ENCODE measurements at regions not wholly inside any gene's neighbourhood (a gene's known extent, or its start where the extent isn't known, plus 50 kb on each side); places are given as distances from the start of the nearest gene placed in this dataset.
"Not testable (repeated sequence)": the region's sequence is repeated elsewhere in the genome, so short reads cannot be mapped to it uniquely, and the experiment has no call there.

DNA sequence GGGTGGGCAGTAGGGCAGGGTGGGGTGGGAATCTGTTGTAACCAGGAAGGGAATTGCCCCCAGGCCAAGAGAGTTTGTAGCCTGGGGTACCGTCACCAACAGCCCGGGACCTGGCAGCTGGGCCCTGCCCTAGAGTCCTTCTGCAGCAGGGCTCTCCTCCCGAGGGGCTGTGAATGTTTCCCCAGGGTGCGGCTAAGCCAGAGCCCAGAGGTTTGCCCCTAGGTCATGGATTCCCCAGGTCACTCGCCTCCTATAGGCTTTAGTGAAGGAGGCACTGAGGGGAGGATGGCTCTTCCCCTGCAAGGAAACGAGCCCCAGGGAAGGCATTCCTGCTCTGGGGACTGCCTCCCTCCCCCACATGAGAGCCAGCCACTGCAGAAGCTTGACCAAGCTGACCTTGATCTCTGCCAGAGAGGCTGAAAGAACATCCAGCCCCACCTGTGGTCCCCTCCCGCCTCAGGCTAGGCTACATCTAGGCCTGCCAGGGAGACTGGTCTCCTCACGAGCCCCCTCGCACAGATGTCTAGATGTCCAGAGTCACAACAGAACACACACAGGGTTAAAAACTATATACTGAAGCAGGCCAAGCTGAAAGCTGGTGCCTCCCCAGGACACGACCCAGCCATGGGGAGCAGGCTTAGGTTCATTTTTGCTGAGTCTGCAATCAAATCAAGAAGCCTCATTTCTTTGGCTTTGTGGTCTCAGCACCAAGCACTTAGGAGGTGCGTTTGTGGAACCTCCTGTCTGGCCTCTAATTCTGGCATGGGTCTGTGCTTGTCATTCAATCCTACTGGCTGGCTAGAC is 69.1 kb upstream of the TAMM41 start:
- DNase-seq (ENCODE audit: low read depth) = no peak
- in situ Hi-C loops (cut with HindIII; ENCODE audit: low pct_unique_long_range_greater_than_20kb, low sequenced_read_pairs) = no loop called here

DNA sequence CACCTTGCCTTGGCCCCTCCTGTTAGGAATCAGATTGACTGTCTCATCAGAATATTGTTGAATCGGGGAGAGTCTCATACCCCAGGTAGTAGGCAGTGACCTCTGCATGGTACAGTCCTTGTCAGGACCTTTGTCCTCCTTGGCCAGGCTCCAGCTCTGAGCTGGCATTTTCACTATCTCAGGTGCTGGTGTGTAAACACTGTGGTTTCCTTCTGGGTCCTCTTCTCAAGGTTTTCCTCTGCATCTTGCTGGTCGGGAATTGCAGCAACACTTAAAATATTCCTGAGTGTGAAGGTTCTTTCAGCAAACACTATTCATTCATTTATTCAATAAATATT is 69.7 kb upstream of the TAMM41 start:
- in situ Hi-C loops (cut with HindIII; ENCODE audit: low pct_unique_long_range_greater_than_20kb, low sequenced_read_pairs); DNase-seq (ENCODE audit: low read depth): not testable (repeated sequence)

DNA sequence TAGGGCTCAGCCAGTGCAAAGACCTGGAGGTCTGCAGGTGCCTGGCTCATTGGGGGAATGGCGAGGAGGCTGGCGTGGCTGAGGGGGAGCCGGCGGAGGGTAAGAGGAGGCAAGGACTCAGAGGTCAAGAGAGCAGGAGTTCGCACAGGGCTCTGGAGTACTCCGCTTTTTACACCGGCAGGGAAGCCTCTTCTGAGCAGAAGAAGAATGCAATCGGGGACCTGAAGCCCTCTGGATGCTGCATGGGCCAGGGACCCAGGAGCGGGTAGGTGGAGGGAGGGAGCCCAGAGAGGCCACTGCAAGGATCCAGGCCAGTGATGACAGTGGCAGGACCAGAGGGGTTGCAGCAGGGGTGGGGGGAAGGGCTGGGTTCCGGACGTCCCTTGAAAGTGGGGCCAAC is 70.4 kb upstream of the TAMM41 start:
- in situ Hi-C loops (cut with HindIII; ENCODE audit: low pct_unique_long_range_greater_than_20kb, low sequenced_read_pairs) = no loop called here
- DNase-seq (ENCODE audit: low read depth) = no peak

DNA sequence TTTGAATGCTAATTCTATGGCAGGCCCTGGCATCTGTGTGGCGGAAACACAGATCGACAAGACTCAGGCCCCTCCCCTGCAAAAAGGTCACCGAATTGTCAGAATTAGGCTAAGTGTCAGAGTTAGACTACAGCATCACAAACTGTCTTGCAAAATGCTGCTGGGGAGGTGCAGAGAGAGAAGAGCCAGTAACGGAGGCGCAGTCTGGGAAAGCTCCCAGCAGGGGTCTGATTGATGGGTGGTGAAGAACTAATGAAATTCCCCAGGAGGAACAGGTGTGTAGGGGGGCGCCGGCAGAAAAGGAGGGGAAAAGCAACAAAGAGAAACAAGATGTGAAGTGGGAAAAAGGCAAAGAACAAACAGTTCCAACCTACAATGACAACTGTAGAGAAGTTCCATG is 72.7 kb upstream of the TAMM41 start:
- in situ Hi-C loops (cut with HindIII; ENCODE audit: low pct_unique_long_range_greater_than_20kb, low sequenced_read_pairs) = no loop called here
- no peak for DNase-seq (ENCODE audit: low read depth)

DNA sequence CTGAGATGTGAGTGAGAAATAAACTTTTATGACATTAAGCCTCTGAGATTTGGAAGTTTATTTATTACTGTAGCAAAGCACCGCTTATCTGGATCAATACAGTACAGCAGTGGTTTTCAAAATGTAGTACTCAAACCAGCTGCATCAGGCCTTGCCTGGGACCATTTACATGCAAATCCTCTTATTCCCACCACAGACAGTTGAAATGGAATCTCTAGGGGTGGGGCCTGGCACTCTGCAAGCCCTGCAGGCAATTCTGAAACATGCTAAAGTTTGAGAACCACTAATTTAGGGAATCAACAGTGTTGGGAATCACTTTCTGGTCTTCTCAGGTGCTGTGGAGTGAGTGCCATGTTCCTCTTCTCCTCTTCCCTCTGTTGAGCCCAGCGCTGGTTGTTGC is 77.8 kb upstream of the TAMM41 start:
- in situ Hi-C loops (cut with HindIII; ENCODE audit: low pct_unique_long_range_greater_than_20kb, low sequenced_read_pairs) = no loop called here
- no peak for DNase-seq (ENCODE audit: low read depth)

DNA sequence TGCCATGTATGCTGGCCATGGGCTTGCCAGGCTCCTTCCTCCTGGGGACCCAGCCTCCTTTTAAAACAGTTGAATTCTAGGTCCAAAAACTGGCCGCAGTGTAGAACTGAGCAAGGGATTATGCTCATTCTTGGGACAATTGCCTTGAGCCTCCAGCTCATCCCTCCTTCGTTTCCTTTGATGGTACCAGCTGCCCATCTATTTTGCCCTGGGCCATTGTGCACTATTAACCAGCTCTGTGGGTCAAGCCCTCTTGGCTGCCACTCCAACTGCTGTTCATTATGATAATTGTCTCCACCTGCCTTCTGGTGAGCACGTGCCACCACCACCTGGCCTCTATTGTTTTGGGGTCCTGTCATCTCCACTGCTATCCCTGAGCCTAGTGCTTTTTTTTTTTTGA is 75.8 kb upstream of the SYN2 start:
- in situ Hi-C loops (cut with HindIII; ENCODE audit: low pct_unique_long_range_greater_than_20kb, low sequenced_read_pairs) = no loop called here
- no peak for DNase-seq (ENCODE audit: low read depth)

DNA sequence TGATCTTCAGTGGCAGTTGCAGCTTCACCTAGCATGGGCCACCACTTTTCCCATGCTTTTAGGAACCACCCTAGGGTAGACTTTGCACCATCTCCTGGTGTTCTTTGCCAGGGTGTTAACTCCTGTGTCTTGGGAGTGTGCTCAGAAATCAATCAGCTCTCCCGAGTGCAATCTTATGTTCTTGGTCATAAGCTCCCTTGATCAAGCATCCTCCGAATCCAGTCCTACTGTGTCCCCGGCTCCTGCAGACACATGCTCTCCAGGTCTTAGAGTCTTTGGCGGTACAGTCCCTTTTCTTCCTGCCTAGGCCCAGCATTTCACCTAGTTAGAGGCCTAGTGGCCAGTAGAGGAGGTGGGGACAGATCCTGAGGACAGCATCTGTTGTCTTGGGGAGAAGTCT is 74.7 kb upstream of the SYN2 start:
- DNase-seq (ENCODE audit: low read depth) = no peak
- in situ Hi-C loops (cut with HindIII; ENCODE audit: low pct_unique_long_range_greater_than_20kb, low sequenced_read_pairs) = no loop called here

DNA sequence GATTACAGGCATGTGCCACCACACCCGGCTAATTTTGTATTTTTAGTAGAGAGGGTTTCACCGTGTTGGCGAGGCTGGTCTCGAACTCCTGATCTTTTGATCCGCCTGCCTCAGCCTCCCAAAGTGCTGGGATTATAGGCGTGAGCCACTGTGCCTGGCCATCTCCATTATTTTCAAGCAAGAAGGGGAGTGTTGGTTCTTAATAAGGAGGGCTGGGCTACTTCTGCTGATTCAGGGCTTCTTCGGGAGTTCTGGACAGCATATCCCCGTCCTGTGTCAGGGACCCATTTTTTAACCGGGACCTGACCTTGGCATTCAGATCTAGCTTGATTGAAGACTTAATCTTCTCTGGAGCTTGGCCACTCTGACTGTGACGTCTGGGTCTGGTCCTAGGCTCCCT is 74.1 kb upstream of the SYN2 start:
- in situ Hi-C loops (cut with HindIII; ENCODE audit: low pct_unique_long_range_greater_than_20kb, low sequenced_read_pairs) = no loop called here
- DNase-seq (ENCODE audit: low read depth) = no peak

DNA sequence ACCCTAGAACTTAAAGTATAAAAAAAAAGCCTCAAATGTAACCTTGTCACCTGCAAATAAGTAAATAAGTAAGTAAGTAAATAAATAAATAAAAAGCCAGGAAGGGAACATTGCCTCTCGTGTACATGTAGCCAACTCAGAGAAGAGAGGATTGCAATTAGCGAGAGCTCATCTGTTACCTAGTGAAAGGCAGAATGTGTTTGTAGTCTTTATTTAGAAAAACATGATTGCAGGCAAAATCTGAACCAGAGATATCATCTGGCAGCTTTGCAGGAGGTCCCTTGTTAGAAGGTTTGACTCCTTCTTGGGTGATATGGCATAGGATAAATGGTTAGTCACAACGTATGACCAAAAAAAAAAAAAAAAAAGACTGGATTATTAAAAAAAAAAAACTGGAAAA is 71.6 kb upstream of the SYN2 start:
- in situ Hi-C loops (cut with HindIII; ENCODE audit: low pct_unique_long_range_greater_than_20kb, low sequenced_read_pairs) = no loop called here
- DNase-seq (ENCODE audit: low read depth) = no peak

DNA sequence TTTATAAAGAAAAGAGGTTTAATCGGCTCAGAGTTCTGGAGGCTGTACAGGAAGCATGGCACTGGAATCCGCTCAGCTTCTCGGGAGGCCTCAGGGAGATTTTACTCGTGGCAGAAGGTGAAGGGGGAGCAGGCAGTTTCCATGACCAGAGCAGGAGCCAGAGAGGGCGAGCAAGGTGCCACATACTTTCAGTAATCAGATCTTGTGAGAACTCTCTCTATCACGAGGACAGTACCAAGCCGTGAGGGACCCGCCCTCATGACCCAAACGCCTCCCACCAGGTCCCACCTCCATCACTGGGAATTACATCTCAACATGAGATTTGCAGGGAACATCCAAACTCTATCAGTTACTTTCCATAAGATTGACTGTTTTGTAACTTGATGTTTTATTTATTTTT is 70.7 kb upstream of the SYN2 start:
- no peak for DNase-seq (ENCODE audit: low read depth)
- in situ Hi-C loops (cut with HindIII; ENCODE audit: low pct_unique_long_range_greater_than_20kb, low sequenced_read_pairs) = no loop called here

DNA sequence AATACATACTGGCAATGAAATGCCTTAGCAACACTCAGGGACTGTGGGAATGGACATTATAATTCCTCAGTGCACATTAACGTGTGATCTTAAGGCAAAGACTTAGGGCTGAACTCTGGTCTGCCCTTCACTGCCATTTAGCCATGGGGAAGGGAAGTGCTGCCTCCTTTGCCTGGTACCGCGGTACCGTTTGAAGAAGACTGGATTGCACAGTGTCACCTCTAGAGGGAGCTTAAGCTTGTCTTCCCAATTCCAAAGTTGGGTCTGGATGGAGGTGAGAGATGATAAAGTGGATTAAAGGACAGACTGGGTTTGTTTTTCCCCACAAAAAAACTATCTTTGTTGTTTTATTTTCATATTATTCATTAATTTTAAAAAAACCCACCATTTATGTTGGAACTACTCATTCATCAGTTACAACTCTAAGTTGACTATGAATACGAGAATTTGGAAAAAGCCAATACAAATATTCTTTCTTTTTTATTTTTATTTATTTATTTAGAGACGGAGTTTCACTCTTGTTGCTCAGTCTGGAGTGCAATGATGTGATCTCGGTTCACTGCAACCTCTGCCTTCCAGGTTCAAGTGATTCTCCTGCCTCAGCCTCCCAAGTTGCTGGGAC is 60.0 kb upstream of the SYN2 start:
- DNase-seq (ENCODE audit: low read depth) = peak; percentile 8
- in situ Hi-C loops (cut with HindIII; ENCODE audit: low pct_unique_long_range_greater_than_20kb, low sequenced_read_pairs) = no loop called here

DNA sequence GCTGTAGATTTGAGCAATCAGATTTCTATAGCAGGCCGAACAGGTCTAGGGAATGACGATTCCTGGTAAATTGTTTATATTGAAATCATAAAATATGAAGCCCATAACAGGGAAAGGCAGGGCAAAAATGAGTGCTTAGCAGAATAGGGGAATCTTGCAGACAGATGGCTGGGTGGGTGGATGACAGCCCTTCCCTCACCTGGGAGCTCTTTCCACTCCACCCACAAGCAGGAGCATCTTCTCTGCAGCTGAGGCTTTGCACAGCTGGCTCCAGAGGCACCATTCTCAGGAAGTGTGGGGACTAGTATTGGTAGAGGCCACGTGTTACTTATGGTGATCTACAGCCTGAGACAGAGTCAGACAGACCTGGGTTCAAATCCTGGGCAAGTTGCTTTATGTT is 55.9 kb upstream of the SYN2 start:
- in situ Hi-C loops (cut with HindIII; ENCODE audit: low pct_unique_long_range_greater_than_20kb, low sequenced_read_pairs) = no loop called here
- no peak for DNase-seq (ENCODE audit: low read depth)

DNA sequence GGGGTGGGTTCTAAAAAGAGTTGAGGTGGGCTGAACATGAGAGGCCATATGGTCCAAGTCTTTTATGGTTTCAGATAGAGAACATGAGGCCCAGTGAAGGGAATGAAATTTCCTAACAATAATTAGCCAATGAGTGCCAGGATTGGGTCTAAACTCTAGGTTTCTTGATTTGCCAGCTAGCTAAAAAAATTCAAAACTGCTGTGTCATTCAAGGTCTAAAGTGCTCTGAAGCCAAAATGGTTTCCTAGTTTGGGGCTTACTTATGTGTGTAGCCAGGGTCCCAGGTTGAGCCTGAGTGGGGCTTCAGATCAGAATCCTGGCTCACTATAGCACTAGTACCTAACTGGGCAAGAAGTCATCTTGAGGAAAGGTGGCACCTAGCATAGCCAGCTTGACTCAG is 55.3 kb upstream of the SYN2 start:
- in situ Hi-C loops (cut with HindIII; ENCODE audit: low pct_unique_long_range_greater_than_20kb, low sequenced_read_pairs) = no loop called here
- DNase-seq (ENCODE audit: low read depth) = no peak

DNA sequence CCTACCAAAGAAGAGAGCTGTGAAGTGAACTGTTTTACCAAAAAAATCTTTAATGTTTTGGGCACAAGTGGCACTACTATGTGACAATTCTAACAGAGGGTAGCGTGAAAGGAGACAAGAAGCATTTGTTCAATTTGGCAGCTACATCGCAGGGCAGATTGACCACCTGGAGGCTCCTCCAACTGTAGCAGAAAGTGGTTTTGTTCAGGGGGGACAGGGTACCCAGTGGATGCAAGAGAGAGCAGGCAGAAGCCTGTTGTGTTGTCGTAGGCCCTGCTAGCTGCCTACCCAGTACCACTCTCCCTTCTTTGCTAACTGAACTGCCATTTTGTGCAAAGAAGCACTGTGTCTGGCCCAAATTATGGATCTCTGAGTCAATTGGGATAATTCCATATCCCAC is 54.8 kb upstream of the SYN2 start:
- in situ Hi-C loops (cut with HindIII; ENCODE audit: low pct_unique_long_range_greater_than_20kb, low sequenced_read_pairs) = no loop called here
- no peak for DNase-seq (ENCODE audit: low read depth)

DNA sequence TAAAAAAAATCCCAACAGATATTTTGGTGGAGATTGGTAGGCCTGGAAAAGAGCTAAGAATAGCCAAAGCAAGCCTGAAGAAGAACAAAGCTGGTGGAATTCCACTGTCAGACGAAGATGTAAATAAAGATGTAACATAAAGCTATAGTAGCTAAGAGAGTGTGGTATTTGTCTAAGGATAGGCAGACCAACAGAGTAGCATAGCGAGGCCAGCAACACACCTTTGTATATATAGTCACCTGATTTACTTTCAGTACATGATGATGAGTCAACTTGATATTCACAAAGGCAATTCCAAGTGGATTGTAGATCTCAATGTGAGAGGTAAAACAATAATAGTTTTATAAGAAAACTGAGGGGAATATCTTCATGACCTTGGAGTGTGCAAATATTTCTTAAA is 53.6 kb upstream of the SYN2 start:
- no peak for DNase-seq (ENCODE audit: low read depth)
- in situ Hi-C loops (cut with HindIII; ENCODE audit: low pct_unique_long_range_greater_than_20kb, low sequenced_read_pairs) = no loop called here

DNA sequence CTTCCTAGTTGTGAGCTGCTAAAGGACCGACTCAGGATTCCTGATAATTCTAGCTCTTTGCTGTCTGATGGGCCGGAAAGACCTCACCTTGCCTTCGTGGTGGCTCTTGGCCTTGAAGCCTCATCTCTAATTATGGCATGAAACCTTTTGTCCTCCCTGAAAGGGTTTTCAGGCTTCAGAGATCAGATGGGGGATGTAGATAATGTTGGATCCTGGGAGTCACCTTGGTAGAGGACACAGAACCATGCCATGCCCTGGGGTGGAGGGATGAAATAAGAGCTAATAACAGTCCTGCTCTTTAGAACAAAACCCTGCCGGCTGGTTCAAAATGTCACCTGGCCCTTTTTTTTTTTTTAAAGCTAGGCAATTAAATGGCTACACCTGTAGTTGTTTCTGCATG is 50.8 kb upstream of the SYN2 start:
- in situ Hi-C loops (cut with HindIII; ENCODE audit: low pct_unique_long_range_greater_than_20kb, low sequenced_read_pairs) = no loop called here
- DNase-seq (ENCODE audit: low read depth) = no peak

DNA sequence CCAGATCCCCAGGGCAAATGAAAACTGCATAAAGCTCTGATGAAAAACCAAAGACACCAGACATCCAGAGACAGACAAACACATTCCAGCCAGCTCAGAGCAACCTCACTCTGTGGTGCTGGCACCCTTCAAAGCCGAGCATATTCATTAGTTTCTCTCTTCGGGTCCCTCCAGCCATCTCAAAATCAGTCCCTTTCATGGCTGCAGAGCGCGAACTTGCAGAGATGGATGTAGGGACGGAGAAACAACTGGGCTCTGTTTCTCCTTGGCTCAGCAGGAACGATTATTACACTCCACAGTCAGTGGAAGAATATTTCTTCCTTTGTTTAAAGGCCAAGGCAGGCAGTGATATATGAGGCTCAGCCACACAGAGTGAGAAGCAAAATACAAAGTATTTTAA is 50.4 kb upstream of the SYN2 start:
- in situ Hi-C loops (cut with HindIII; ENCODE audit: low pct_unique_long_range_greater_than_20kb, low sequenced_read_pairs) = no loop called here
- no peak for DNase-seq (ENCODE audit: low read depth)

DNA sequence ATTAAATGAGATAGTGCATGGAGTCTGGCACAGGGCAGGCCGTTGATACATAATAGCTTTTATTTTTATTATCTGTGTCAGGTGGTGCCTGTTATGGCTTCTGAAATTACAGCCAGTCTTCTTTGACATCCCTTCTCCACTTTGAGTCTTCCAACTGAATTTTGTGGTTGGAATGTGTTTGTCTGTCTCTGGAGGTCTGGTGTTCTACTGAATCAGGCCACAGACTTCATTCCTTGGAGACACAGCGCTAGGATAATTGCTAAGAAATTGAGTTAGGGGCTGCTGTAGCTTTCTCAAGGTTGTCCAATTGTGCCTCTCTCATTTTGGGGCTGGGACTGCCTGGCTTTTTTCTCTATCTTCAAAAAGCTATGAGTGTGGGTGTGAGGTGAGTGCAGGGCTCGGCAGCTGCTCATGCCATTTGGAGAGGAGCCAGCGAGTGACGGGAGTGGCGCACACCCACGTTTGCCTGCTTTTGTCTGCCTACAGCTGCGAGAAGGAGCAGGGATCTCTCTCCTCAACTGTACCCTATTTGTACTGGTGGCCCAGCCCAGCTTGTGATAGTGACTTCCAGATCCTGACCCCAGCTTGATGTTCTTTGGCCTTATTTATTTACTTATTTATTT is 49.8 kb upstream of the SYN2 start:
- in situ Hi-C loops (cut with HindIII; ENCODE audit: low pct_unique_long_range_greater_than_20kb, low sequenced_read_pairs) = no loop called here

More for the DNA sequence above, 49.8 kb upstream of the SYN2 start:
- DNase-seq (ENCODE audit: low read depth) = no peak

Data from Caki2 (cell line).